ENCODE measurements at regions not wholly inside any gene's neighbourhood (a gene's known extent, or its start where the extent isn't known, plus 50 kb on each side); places are given as distances from the start of the nearest gene placed in this dataset.

- TF ChIP-seq EZH2 (IDR thresholded peaks at IDR 0.05; ENCODE audit: insufficient read depth, poor library complexity, severe bottlenecking): no peak
- TF ChIP-seq EZH2phosphoT487 (IDR thresholded peaks at IDR 0.05; ENCODE audit: insufficient read depth, low read depth): no peak
Measured at GRCh38 chr11:92802644-92803043, 166.8 kb upstream of the MTNR1B start.

Measured in GM23248 (cell line).